NT2/D1 (cell line): ENCODE measurements at regions not wholly inside any gene's neighbourhood (a gene's known extent, or its start where the extent isn't known, plus 50 kb on each side); places are given as distances from the start of the nearest gene placed in this dataset.

Experiments
- DNase-seq: peaks from one replicate; pipeline ENCODE4 v3.0.0-alpha.2; 2011; ENCODE audit warnings: low read depth, low spot score
- H3K27me3 ChIP-seq: 2 replicates; pipeline ENCODE4 v1.6.0; 2011; ENCODE audit warnings: mild to moderate bottlenecking; ENCODE audit not compliant: insufficient read length, insufficient read depth
- H3K36me3 ChIP-seq: 2 replicates; pipeline ENCODE4 v1.6.1; 2011; ENCODE audit warnings: mild to moderate bottlenecking, low read length, mixed read lengths; ENCODE audit not compliant: insufficient read depth, insufficient read length
- H3K4me1 ChIP-seq: 2 replicates; pipeline ENCODE4 v1.5.1; 2011; ENCODE audit not compliant: insufficient read depth, insufficient read length
- H3K4me3 ChIP-seq: 2 replicates; pipeline ENCODE4 v1.5.1; 2011; ENCODE audit warnings: low read depth; ENCODE audit not compliant: insufficient read length
- H3K9ac ChIP-seq: 2 replicates; pipeline ENCODE4 v1.6.0; 2011; ENCODE audit warnings: low read depth; ENCODE audit not compliant: insufficient read length
- H3K9me3 ChIP-seq: 2 replicates; pipeline ENCODE4 v1.5.1; 2011; ENCODE audit warnings: mild to moderate bottlenecking, low read length; ENCODE audit not compliant: insufficient read depth
- SUZ12 ChIP-seq: IDR thresholded peaks from 2 replicates; pipeline ENCODE4 v1.6.1; 2011; ENCODE audit not compliant: insufficient read length, insufficient read depth; ENCODE audit errors: extremely low read depth
- YY1 ChIP-seq: IDR thresholded peaks from 2 replicates; pipeline ENCODE4 v1.6.1; 2011; ENCODE audit not compliant: insufficient read length, insufficient read depth
- ZNF274 ChIP-seq: IDR thresholded peaks from 2 replicates; pipeline ENCODE4 v1.6.1; 2011; ENCODE audit warnings: mild to moderate bottlenecking, low read depth, low read length

- Histone ChIP-seq H3K27me3 (no peaks in the 10 kb centered on the region), H3K4me3 (no peak overlapping the region), H3K4me1 (no peaks in the 10 kb centered on the region), H3K9me3 (no peaks in the 10 kb centered on the region), H3K36me3 (no peaks in the 10 kb centered on the region), H3K9ac (no peak overlapping the region)
- no peak for DNase-seq
- TF ChIP-seq YY1 (no peak), ZNF274 (no peak), SUZ12 (no peak)
Measured at GRCh38 chr1:233547726-233548125, 66.2 kb upstream of the KCNK1 start.

- Histone ChIP-seq H3K9ac (no peak overlapping the region), H3K36me3 (no peaks in the 10 kb centered on the region), H3K4me1 (no peaks in the 10 kb centered on the region), H3K4me3 (no peak overlapping the region), H3K9me3 (no peaks in the 10 kb centered on the region), H3K27me3 (no peaks in the 10 kb centered on the region)
- DNase-seq: no peak
- TF ChIP-seq ZNF274 (no peak), YY1 (no peak), SUZ12 (no peak)
Measured at GRCh38 chr1:233549404-233549803, 64.5 kb upstream of the KCNK1 start.

DNA sequence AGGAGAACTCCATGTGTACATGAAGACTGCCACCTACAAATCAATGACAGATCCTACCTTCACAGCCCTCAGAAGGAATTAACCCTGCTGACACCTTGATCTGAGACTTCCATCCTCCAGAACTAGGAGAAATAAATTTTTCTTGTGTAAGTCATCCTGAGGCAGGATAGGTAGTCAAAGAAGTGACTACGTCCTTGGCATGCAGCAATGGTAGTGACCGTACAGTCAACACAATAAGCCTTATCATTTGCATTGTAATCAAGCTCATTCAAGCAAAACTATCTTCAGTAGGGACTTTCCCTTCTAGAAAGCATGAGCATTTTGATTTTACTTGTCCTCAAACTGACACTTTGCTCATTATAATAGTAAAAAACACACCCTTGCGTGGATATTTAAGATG lies 64.0 kb upstream of the KCNK1 start:
- Histone ChIP-seq H3K36me3 (no peaks in the 10 kb centered on the region), H3K9ac (no peak overlapping the region), H3K4me1 (no peaks in the 10 kb centered on the region), H3K27me3 (no peaks in the 10 kb centered on the region), H3K9me3 (no peaks in the 10 kb centered on the region), H3K4me3 (no peak overlapping the region)
- no peak for TF ChIP-seq ZNF274
- no peak for TF ChIP-seq SUZ12
- TF ChIP-seq YY1: no peak
- no peak for DNase-seq

- TF ChIP-seq ZNF274 (no peak), SUZ12 (no peak), YY1 (no peak)
- DNase-seq: no peak
- H3K4me3 ChIP-seq: no peak overlapping the region
- H3K27me3 ChIP-seq: peaks cover 3% of the 10 kb centered on the region
- H3K4me1 ChIP-seq: no peaks in the 10 kb centered on the region
- H3K36me3 ChIP-seq: no peaks in the 10 kb centered on the region
- no peaks in the 10 kb centered on the region for H3K9me3 ChIP-seq
- no peak overlapping the region for H3K9ac ChIP-seq
Measured at GRCh38 chr1:233554037-233554436, 59.9 kb upstream of the KCNK1 start.

DNA sequence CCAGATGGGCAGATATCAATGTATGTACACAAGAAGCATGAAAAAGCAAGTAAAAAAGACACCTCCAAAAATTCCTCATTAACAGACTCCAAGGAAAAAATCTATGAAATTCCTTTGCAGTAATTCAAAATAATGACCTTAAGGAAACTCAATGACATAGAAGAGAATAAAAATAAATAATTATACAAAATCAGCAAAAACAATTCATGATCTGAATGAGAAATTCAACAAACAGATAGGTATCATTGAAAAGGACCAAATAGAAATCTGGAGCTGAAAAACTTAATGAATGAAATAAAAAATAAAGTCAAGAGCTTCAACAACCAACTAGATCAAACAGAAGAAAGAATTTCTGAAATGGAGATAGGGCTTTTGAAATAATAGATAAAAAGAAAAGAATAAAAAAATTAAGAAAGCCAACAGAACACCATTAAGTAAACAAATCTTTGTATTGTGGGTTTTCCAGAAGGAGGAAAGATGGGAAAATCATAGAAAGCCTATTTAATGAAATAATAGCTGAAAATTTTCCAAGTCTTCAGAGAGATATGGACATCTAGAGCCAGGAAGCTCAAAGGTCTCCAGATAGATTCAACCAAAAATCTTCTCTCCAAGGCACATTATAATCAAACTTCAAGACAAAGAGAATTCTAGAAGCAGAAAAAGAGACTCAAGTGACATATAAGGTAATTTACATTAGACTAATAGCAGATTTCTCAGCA lies 52.0 kb upstream of the KCNK1 start:
- H3K4me1 ChIP-seq: no peaks in the 10 kb centered on the region
- peaks cover 3% of the 10 kb centered on the region for H3K27me3 ChIP-seq
- no peak overlapping the region for H3K9ac ChIP-seq
- H3K36me3 ChIP-seq: no peaks in the 10 kb centered on the region
- DNase-seq: no peak
- no peak overlapping the region for H3K4me3 ChIP-seq
- H3K9me3 ChIP-seq: no peaks in the 10 kb centered on the region
- no peak for TF ChIP-seq SUZ12
- no peak for TF ChIP-seq YY1
- TF ChIP-seq ZNF274: no peak
